CD4-positive, alpha-beta T cell treated with Interleukin-17A for 1 hour (primary cell): ENCODE measurements at regions not wholly inside any gene's neighbourhood (a gene's known extent, or its start where the extent isn't known, plus 50 kb on each side); places are given as distances from the start of the nearest gene placed in this dataset.
A peak's percentile ranks its signal among the peaks of the same experiment; 100 is the strongest.
"Not testable (repeated sequence)": the region's sequence is repeated elsewhere in the genome, so short reads cannot be mapped to it uniquely, and the experiment has no call there.

Experiments used
- DNase-seq: peaks from one replicate; pipeline ENCODE4 v3.0.0-alpha.2; 2020

- DNase-seq = no peak
Observed at GRCh38 chr7:82701949-82702348, 258.4 kb upstream of the CACNA2D1 start.

DNA sequence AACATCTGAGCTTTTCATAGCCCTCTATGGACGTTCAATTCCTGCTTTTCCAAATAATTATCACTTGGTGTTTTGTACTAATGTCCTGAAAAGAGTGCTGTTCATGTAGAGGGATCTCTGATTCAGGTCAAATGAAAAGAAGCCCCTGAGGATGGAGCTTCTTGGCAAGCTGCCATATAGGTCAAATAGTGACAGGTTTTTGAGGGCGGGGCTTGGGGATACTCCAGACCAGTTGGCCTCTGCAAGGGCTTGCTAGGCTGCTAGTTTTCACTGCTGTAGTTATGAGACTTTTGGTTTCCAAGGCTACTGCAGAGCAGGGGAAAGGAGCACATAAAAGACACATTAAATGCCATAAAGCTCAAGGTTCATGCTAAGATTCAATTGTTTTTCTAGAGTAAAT lies 257.2 kb upstream of the CACNA2D1 start:
- DNase-seq = no peak

GRCh38 chr7:82699773-82700186 lies 256.2 kb upstream of the CACNA2D1 start:
- DNase-seq = no peak

- DNase-seq = no peak
Observed at GRCh38 chr7:82697897-82698296, 254.3 kb upstream of the CACNA2D1 start.

GRCh38 chr7:82696631-82697030 lies 253.1 kb upstream of the CACNA2D1 start:
- DNase-seq = no peak

- no peak for DNase-seq
Observed at GRCh38 chr7:82694022-82694421, 250.4 kb upstream of the CACNA2D1 start.

- DNase-seq = no peak
Observed at GRCh38 chr7:82690929-82691328, 247.4 kb upstream of the CACNA2D1 start.

DNA sequence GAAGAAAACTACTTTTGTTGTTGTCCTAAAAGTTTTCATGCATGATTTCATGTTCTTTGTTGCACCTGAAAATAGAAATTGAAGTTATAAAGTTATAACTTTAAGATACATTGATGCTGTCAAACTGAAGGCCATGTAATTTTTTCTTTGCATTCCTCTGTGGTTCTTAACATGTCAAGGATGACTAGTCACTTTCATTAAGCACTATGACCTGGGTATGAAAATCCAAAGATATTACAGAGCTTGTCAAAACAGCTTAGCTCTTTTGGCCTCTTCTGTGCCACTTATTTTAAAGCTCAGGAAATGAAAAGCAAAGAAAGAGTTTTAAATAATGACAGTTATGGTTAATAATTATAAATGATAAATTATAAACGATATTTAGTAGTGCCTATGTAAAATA lies 241.6 kb upstream of the CACNA2D1 start:
- no peak for DNase-seq

GRCh38 chr7:82678716-82679115 lies 235.1 kb upstream of the CACNA2D1 start:
- DNase-seq = peak; percentile 25

DNA sequence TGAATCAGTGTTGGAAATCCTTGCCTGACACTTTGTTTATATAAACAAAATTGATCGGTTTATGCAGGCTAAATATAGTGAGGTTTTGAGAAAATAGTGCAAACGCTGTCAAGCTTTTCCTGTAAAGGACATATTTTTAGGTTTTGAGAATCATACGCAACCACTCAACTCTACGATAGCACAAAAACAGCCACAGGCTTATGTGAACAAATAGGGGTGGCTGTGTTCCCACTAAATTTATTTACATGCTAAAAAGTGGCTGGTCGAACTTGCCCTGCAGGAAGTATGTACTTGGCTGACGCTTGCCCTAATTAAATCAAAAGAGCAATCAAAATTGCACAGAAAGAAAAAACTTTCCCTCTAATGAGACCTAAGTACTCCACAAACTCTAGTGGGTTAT lies 234.7 kb upstream of the CACNA2D1 start:
- no peak for DNase-seq

DNA sequence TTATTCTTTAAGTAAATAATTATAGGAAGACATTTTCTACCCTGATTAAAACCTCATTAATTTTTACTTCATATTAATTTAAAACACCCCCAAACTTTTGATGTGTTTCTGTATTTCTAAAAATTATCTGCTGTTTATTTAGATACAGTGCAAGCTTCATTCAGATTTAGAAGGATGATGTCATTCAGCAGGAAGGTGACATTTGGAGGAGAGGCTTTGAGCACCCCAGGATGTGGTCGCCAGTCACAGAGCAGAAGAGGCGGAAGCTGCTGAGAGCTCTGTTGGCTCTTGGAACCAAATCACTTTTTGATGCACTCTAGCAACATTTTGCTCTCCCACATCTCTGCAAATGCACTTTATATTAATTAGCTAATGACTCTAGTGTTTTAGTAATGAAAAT lies 233.9 kb upstream of the CACNA2D1 start:
- DNase-seq = peak; percentile 58

DNA sequence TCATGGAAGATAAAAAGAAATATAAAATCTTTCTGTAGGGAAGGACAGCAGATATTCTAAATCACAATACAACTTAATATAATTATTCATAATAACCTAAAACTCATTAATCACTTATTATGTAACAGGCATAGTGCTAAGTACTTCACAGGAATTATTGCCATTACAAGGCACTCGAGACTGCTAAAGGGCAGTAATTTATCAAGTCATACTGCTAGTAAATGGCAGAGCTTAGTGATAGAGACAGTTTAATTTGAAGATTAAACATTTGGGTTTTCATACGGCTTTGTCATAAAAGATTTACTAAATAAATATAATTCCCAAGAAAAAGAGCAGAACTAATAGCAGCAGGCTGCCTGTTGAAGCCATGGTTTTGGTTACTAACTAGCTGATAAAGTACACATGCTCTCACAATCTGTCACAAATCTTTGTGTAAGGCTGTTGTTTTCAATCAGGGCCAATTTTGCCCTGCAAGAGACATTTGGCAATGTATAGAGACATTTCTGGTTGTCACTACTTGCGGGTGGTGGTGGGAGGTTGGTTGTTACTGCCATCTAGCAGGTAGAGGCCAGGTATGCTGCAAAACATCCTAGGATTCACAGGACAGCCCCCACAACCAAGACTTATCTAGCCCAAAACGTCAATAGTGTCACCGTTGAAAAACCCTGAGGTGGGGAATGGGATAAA lies 233.3 kb upstream of the CACNA2D1 start:
- DNase-seq = no peak

GRCh38 chr7:82675396-82675795 lies 231.8 kb upstream of the CACNA2D1 start:
- DNase-seq = no peak

- DNase-seq = no peak
Observed at GRCh38 chr7:82674268-82674667, 230.7 kb upstream of the CACNA2D1 start.

DNA sequence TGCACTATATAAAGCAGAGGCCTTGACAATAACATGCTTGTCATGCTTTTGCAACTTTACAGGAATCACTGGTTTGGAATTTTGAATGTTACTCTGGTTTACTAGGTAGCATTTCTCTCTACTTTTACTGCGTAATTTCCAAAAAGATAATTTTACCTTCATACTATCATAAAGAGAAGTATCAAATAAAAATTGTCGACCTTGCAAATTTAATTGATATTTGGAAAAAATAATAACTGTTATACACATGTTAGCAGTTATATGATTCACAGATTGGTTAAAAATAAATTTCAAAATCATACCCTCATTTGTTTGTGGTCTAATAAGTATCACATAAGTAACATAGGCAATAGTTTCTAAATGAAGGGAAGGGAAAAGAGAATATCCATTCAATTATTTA lies 228.5 kb upstream of the CACNA2D1 start:
- DNase-seq = no peak

DNA sequence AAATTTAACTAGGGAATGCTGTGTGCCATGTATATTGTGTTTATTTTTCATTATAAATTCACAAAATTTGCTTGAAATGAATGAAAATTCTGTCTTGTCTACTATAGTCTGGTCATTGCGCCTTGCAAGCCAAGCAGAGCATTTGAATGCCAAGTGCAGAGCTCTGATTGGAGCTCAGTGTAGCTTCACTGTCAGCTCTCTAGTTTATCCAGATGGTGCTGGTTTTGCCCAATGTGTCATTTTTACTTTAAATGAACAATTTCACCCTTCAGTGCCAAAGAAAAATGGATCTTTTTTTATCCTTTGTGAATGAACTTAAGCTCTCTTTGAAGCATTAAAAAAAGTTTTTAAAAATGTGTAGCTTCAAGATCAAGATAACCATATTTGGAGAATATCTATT lies 225.6 kb upstream of the CACNA2D1 start:
- DNase-seq = no peak

DNA sequence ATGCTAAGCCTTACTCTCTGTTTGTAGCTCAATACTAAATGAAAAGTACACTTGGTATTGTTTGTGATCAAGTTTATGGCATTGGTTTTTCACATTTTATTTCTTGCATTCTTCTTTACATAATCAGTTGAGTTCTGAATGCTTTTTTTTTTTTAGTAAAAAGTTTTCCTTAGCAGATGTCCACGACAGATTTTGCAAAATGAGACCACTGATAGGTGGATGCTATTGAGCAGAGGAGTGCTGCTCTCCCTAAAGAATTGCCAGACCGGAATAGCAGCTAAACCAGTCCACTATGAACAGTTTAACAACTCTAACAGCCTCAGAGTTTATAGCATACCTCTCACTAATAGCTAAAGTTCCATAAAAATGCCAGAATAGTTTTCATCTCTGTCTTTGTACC lies 225.1 kb upstream of the CACNA2D1 start:
- DNase-seq = no peak

GRCh38 chr7:82665966-82666507 lies 222.5 kb upstream of the CACNA2D1 start:
- no peak for DNase-seq

- DNase-seq = no peak
Observed at GRCh38 chr7:82655965-82656364, 212.4 kb upstream of the CACNA2D1 start.

GRCh38 chr7:82650095-82650494 lies 206.5 kb upstream of the CACNA2D1 start:
- not testable (repeated sequence) for DNase-seq

DNA sequence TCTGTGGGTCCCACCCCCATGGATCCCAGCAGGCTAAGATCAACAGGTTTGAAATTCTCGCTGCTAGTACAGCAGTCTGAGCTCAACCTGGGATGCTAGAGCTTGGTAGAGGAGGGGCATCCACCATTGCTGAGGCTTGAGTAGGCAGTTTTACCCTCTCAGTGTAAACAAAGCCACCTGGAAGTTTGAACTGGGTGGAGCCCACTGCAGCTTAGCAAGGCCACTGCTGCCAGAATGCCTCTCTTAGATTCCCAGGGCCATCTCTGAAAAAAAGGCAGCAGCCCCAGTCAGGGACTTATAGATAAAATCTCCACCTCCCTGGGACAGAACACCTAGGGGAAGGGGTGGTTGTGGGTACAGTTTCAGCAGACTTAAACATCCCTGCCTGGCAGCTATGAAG lies 190.0 kb upstream of the CACNA2D1 start:
- no peak for DNase-seq

DNA sequence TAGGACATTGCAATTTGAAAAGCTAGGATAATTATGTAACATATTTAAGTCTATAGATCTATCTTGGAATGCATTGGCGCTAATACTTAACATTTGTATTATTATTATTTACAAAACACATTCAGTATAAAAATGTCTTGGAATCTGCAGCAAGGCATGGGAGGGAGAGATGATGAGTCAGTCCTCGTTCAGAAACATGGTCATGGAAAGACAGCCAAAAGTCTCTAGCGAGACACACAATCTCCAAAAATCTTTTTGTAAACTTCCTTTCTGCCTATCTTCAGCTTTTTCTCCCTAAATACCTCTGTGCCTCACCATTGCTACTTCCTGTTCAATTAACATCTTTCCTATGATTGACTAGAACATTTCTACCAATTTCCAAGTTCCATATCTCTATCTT lies 188.4 kb upstream of the CACNA2D1 start:
- DNase-seq = no peak

- DNase-seq = no peak
Observed at GRCh38 chr7:82629583-82629982, 186.0 kb upstream of the CACNA2D1 start.

GRCh38 chr7:82625377-82625776 lies 181.8 kb upstream of the CACNA2D1 start:
- no peak for DNase-seq

GRCh38 chr7:82624965-82625364 lies 181.4 kb upstream of the CACNA2D1 start:
- DNase-seq = no peak
